NCI-H82 treated with DMSO at 0.1 percent for 48 hours (cell line): ENCODE measurements at regions not wholly inside any gene's neighbourhood (a gene's known extent, or its start where the extent isn't known, plus 50 kb on each side); places are given as distances from the start of the nearest gene placed in this dataset.
"Not testable (repeated sequence)": the region's sequence is repeated elsewhere in the genome, so short reads cannot be mapped to it uniquely, and the experiment has no call there.

Experiments
- DNase-seq: peaks from one replicate; lab custom pipeline; 2025; ENCODE audit not compliant: unreplicated experiment; lab: John Stamatoyannopoulos, UW

GRCh38 chr6:30807566-30807965, 63.2 kb upstream of the IER3 start:
- not testable (repeated sequence) for DNase-seq

- no peak for DNase-seq
Measured at GRCh38 chr6:30806581-30807183, 62.3 kb upstream of the IER3 start.

DNA sequence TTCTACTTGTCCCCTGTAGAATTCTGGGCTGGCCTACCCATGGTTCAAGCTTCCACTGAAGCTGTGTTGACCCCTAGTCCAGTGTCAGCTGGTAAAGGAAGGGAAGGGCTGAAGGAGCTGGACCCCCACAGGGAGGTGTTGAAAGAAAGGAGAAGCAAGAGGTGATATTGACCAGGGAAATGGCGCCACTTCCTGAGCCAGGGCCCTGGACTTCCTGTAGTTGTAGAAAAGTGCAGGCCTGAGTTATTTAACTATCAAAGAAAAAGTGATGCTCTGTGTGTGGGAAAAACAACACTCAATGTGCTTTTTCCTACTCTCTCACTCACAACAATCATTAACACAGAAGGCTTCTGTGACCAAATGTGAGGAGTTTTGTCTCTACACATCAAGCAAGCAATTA, 60.0 kb upstream of the IER3 start:
- DNase-seq, result no peak

DNA sequence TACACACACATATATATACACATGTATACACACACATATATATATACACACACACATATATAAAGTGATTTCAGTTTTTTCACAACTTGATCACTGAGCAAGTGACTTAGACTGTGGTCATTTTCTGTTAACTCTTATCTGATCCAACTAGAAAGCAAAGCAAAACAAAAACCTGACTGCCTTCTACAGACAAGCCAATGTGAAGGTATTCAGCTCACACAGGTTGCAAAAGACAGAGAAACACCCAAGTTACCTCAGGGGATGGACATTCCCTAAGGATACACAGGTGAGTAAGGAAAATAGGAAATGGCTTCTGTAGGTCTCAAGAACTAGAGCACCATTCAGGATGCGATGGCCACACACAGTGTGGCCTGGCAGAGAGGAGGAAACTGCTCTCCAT, 58.4 kb upstream of the IER3 start:
- no peak for DNase-seq

- no peak for DNase-seq
Measured at GRCh38 chr6:30801950-30802349, 57.6 kb upstream of the IER3 start.

GRCh38 chr6:30800871-30801270, 56.5 kb upstream of the IER3 start:
- DNase-seq, result no peak

- no peak for DNase-seq
Measured at GRCh38 chr6:30799210-30799609, 54.9 kb upstream of the IER3 start.

- DNase-seq, result no peak
Measured at GRCh38 chr6:30798494-30798893, 54.1 kb upstream of the IER3 start.

DNA sequence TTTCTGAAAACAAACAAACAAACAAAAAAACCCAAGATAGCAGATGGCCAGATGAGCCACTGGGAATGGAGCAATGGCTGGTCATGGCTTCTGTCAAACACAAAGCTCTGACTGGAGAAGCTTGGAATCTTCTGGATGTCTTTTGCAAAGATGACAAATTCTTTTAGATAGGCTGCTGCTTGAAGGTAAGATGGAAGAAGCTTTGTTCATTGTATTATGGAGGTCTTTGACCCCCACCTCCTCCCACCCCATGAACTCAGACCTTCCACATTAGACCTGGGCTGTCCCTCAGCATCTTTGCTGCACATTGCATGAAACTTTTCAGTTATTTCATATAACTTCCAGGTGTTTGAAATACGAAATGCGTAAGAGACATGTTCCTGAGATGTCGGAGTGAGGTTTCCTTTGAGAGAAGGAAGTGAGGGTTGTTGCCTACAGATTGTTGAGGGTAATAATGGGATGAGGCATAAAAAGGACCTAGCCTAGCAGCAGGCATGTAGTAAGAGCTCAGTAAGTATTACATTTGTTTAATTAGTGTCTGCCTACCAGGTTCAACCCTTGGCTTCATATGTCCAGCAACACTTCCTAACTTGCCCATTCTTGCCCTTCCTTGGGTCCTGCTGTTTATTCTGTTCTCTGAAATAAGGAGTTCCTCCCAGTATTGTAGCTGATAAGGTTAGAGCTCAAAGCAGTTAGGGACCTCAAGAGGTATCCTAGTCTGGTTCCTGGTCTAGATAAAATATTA, 51.4 kb upstream of the IER3 start:
- no peak for DNase-seq
